ENCODE measurements at regions not wholly inside any gene's neighbourhood (a gene's known extent, or its start where the extent isn't known, plus 50 kb on each side); places are given as distances from the start of the nearest gene placed in this dataset.

DNA sequence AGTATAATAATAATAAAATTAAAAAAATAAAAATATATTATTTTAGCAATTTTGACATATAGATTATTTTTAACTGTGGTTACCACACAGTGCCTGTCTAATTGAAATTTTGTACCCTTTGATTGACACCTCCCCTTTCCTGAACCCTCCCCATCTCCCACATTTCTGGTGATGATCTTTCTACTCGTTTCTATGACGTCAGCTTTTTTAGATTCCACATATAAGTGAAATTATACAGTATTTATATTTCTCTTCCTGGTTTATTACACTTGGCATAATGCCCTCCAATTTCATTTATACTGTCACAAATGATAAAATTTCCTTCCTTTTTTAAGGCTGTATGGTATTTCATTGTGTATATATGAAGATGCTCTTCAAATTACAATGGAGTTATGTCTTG lies 258.1 kb upstream of the PTCHD4 start:
- DNase-seq, result no peak
- Histone ChIP-seq H3K9me3 (no peaks in the 10 kb centered on the region), H3K4me3 (no peak overlapping the region), H3K36me3 (no peaks in the 10 kb centered on the region), H3K4me1 (no peaks in the 10 kb centered on the region), H3K27ac (no peak overlapping the region), H3K27me3 (no peaks in the 10 kb centered on the region)
- intact Hi-C loops (cut with DNase I), result no loop called here
- WGBS, 2 donors, result 82 to 83% methylated on average over 2 of the region's 2 CpGs
- TF ChIP-seq CTCF (IDR thresholded peaks at IDR 0.05) (no peak), POLR2A (IDR thresholded peaks at IDR 0.05) (no peak)

- no peak for TF ChIP-seq POLR2A (IDR thresholded peaks at IDR 0.05)
- TF ChIP-seq CTCF (IDR thresholded peaks at IDR 0.05), result no peak
- H3K27me3 ChIP-seq, result no peaks in the 10 kb centered on the region
- WGBS, 2 donors, result 62 to 73% methylated on average over 1 of the region's 1 CpG
- no peak overlapping the region for H3K4me3 ChIP-seq
- H3K27ac ChIP-seq, result no peak overlapping the region
- intact Hi-C loops (cut with DNase I), result no loop called here
- no peaks in the 10 kb centered on the region for H3K9me3 ChIP-seq
- DNase-seq, result no peak
- peaks cover 0 to 8% (median 0%) of the 10 kb centered on the region in 3 donors for H3K4me1 ChIP-seq
- no peaks in the 10 kb centered on the region for H3K36me3 ChIP-seq
These were observed 214.7 kb upstream of the PTCHD4 start for GRCh38 chr6:48325701-48326100.

DNA sequence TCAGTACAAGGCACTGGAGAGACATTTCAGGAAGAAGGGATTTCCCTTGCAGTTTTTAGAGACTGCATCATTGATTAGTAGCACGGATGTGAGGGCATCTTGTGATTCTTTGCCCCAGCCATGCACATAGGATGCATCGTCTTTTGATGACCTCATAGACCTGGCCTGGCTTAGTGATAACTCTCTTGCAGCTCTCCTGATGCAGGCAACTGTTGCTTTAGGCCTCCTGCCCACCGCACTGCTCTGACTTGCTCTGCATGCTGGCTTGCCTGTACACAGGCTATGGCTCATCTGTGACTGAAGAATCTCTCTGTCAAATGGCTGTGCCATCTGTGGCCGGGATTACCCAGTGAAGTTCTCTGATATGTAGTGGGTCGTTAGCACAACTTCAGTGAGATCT lies 207.7 kb upstream of the PTCHD4 start:
- intact Hi-C loops (cut with DNase I), result no loop called here
- no peak overlapping the region for H3K4me3 ChIP-seq
- H3K27me3 ChIP-seq, result no peaks in the 10 kb centered on the region
- H3K9me3 ChIP-seq, result no peaks in the 10 kb centered on the region
- WGBS, 2 donors, result 54 to 67% methylated on average over 4 to 5 of the region's 5 CpGs
- no peak overlapping the region for H3K27ac ChIP-seq
- peaks cover 0 to 1% (median 0%) of the 10 kb centered on the region in 3 donors for H3K4me1 ChIP-seq
- DNase-seq, result no peak
- no peak for TF ChIP-seq CTCF (IDR thresholded peaks at IDR 0.05)
- TF ChIP-seq POLR2A (IDR thresholded peaks at IDR 0.05), result no peak
- no peaks in the 10 kb centered on the region for H3K36me3 ChIP-seq

DNA sequence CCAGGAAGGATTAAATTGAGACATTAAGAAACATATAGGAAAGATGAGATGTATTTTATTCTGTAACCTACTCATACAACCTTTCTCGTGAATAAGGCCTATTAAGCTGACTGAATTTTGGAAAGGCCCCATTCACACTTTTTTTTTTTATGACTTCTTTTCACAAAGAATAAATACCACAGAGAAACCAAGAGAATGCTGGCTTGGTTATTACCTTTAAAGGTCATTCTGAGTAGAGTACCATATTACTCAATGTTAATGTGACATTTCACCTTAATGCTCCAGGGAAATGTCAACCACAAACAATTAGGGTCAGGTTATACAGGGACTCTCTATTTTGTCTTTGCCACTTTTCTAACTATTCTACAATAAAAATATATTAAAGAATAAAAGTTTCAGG lies 204.9 kb upstream of the PTCHD4 start:
- no peaks in the 10 kb centered on the region for H3K9me3 ChIP-seq
- WGBS, 2 donors, result 74 to 79% methylated on average over 1 of the region's 1 CpG
- no peak for DNase-seq
- H3K27ac ChIP-seq, result no peak overlapping the region
- H3K4me3 ChIP-seq, result no peak overlapping the region
- no peaks in the 10 kb centered on the region for H3K36me3 ChIP-seq
- H3K27me3 ChIP-seq, result no peaks in the 10 kb centered on the region
- intact Hi-C loops (cut with DNase I), result no loop called here
- H3K4me1 ChIP-seq, result no peaks in the 10 kb centered on the region
- no peak for TF ChIP-seq CTCF (IDR thresholded peaks at IDR 0.05)
- no peak for TF ChIP-seq POLR2A (IDR thresholded peaks at IDR 0.05)

- 74 to 88% methylated on average over 5 of the region's 5 CpGs for WGBS, 2 donors
- intact Hi-C loops (cut with DNase I), result no loop called here
- DNase-seq, result no peak
- H3K27me3 ChIP-seq, result no peaks in the 10 kb centered on the region
- H3K36me3 ChIP-seq, result no peaks in the 10 kb centered on the region
- no peaks in the 10 kb centered on the region for H3K9me3 ChIP-seq
- no peaks in the 10 kb centered on the region for H3K4me1 ChIP-seq
- TF ChIP-seq CTCF (IDR thresholded peaks at IDR 0.05), result no peak
- TF ChIP-seq POLR2A (IDR thresholded peaks at IDR 0.05), result no peak
- no peak overlapping the region for H3K4me3 ChIP-seq
- H3K27ac ChIP-seq, result no peak overlapping the region
These were observed 204.2 kb upstream of the PTCHD4 start for GRCh38 chr6:48315051-48315719.
